ENCODE measurements at regions not wholly inside any gene's neighbourhood (a gene's known extent, or its start where the extent isn't known, plus 50 kb on each side); places are given as distances from the start of the nearest gene placed in this dataset.

DNA sequence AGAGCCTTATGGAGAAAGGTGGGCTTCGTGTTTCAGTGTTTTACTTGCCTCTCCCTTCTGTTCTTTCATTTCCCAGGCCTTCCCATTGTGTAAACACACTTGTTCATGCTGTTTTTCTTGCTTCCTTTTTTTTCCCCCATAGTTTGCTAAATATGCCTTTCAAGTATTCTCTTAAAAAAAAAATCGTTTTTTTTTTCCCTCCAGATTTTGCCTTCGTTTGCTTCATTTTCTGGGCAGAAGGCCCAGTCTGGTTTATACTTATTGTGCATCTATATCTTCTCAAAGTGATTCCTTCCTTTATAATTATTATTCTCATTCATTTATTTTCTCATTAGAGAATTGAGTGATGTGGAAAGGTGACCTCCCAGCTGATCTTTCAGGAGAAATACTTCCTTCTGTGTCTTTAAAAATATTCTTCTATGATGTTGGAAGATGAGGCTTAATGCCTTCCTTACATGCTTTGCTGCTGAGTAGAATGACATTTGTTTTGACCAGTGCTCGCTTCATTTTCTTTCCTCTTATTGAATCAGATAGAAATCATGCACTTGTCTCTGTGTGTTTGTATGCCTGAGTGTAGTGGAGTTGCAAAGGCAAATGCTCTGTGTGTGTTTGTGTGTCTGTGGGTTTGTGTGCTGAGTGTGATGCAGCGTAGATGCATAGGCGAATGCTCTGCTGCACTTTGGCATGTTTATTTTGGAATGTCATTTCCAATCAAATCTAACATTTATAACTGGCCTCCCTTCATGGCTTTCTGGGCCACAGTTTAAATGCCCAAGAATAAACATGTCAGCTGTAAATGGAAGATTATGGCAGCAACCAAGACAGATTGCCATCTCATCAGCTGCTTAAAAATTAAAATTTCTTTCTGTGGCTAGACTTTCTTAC is 591.4 kb downstream of the FGF9 start:
- DNase-seq (ENCODE audit: low read depth in 2 of 3, low spot score in 2 of 3) = no peak

DNA sequence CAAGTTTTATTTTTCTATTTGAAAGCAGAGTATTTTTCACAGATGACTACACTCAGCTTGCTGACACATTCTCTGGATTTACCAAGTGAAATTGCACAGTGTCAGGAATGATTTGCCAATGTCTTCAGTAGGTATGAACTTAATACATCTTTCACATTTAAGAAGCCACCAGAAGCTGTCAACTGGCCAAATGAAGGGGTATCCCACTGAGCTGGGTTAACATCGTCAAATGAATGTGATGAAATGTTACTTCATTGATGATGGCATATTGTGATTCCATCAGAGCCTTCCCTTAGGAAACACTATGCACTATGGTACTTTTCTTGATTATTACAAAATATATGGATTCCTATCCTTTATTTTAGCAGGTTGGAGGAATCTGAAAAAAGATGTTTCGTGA is 592.3 kb downstream of the FGF9 start:
- DNase-seq (ENCODE audit: low read depth in 2 of 3, low spot score in 2 of 3) = no peak

GRCh38 chr13:22265563-22265962 is 594.7 kb downstream of the FGF9 start:
- no peak for DNase-seq (ENCODE audit: low read depth in 2 of 3, low spot score in 2 of 3)

DNA sequence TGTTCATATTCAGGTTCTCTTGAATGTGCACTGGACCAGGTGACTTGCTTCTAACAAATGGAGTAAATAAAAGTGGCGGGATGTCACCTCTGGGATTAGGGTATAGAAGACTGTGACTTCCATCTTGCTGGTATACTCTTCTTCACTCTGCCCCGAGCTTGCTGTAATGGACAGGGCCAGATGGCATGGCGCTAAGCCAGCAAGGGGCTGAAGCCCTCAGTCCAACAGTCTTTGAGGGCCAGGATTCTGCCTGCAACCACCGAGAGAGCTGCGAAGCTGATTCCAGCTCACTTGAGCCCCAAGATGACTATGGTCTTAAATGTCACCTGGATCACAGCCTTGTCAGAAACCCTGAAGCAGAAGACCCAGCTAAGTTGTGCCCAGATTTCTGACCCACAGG is 600.0 kb downstream of the FGF9 start:
- no peak for DNase-seq (ENCODE audit: low read depth in 2 of 3, low spot score in 2 of 3)

GRCh38 chr13:22271903-22272302 is 601.0 kb downstream of the FGF9 start:
- no peak for DNase-seq (ENCODE audit: low read depth in 2 of 3, low spot score in 2 of 3)

GRCh38 chr13:22275393-22275792 is 604.5 kb downstream of the FGF9 start:
- DNase-seq (ENCODE audit: low read depth in 2 of 3, low spot score in 2 of 3) = no peak

DNA sequence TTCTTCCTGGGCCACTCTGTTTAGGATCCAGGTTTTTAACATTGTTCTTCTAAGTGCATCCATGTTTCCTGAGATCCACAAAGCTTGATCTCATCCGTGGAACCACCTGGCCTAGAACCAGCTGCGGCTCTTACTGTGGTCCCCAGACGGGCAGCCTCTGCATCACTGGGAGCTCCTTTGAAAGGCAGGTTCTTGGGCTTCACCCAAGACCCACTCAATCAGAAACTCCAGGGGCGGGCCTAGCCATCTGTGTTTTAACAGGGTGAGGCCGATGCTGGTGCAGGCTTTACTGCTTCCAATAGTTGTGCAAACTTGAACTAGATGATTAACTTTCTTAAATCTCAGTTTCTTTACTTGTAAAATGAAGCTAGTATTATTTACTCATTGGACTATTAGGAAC is 605.7 kb downstream of the FGF9 start:
- no peak for DNase-seq (ENCODE audit: low read depth in 2 of 3, low spot score in 2 of 3)

- peak; percentile 22 to 85 (median 56) for DNase-seq (ENCODE audit: low read depth in 2 of 3, low spot score in 2 of 3)
Observed at GRCh38 chr13:22278336-22278929, 607.6 kb downstream of the FGF9 start.

GRCh38 chr13:22285867-22286266 is 615.0 kb downstream of the FGF9 start:
- peak in 1 of 3 donors; percentile 0 for DNase-seq (ENCODE audit: low read depth in 2 of 3, low spot score in 2 of 3)

- DNase-seq (ENCODE audit: low read depth in 2 of 3, low spot score in 2 of 3) = no peak
Observed at GRCh38 chr13:22286338-22286737, 615.5 kb downstream of the FGF9 start.

- no peak for DNase-seq (ENCODE audit: low read depth in 2 of 3, low spot score in 2 of 3)
Observed at GRCh38 chr13:22287343-22287920, 616.6 kb downstream of the FGF9 start.

- no peak for DNase-seq (ENCODE audit: low read depth in 2 of 3, low spot score in 2 of 3)
Observed at GRCh38 chr13:22288496-22288895, 617.6 kb downstream of the FGF9 start.

GRCh38 chr13:22289711-22290110 is 618.8 kb downstream of the FGF9 start:
- no peak for DNase-seq (ENCODE audit: low read depth in 2 of 3, low spot score in 2 of 3)

DNA sequence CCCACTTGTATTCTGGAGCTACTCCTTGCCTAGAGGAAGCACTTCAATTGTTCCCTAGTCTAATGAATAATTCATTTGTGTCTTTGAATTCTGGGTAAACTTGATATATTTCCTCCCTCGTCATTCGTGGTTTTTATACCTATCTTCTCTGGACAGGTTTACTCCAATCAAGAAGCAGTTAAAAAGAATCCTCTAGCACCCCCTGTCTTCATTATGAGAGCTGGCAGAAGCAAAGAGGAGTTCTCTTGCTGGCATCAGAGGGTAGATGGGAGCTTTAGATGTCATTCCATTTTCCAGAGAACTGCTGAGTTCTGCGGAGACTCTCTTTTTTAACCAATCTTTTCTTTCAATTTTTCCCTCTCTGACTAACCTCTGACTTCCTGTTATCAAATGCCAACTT is 627.7 kb downstream of the FGF9 start:
- DNase-seq (ENCODE audit: low read depth in 2 of 3, low spot score in 2 of 3) = peak in 1 of 3 donors; percentile 2

DNA sequence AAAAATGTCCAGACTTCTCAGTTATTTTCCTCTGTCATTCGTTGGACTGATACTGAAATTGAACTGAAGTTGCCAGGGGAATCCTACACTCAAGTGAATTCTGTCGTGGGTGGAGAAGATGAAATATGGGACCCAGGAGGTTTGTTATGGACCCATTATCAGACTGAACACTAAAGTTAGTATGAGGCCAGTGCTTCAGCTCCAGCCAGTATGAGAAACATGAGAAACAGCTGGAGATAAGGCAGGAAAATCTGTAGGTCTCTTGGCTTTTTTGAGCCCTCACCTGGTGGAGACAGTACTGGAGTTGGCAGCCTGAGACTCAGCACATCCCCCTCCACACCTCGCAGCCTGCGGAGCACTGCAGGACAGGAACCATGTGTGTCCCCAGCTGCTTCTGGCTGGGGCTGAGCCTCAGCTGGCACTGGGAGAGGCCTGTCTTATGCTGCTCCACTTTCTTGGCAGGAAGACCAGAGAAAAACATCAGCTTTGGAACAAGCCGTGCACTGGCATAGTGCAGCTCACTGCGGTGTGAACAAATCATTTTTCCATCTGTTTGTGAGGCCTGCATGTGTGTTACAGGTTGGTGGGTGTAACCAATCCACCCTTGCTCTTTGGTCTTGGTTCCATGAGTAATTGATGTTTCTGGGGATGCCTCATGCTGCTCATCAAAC is 641.0 kb downstream of the FGF9 start:
- no peak for DNase-seq (ENCODE audit: low read depth in 2 of 3, low spot score in 2 of 3)

DNA sequence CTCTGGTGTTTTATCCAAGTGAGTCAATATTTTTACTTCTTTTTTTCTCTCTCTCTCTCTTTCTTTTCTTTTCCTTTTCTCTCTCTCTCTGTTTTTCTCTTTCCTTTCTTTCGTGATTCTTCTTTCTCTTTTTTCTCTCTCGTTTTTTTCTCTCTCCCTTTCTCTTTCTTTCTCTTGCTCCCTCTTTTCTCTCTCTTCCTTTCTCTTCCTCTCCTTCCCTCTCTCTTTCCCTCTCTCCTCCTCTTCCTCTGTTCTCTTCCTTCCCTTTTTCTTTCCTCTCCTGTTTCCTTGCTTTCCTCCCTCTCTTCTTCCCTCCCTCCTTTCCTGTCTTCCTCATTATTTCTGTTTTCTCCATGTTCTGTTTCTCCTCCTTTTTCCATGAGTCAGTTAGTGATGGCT is 641.5 kb downstream of the FGF9 start:
- DNase-seq (ENCODE audit: low read depth in 2 of 3, low spot score in 2 of 3) = no peak

DNA sequence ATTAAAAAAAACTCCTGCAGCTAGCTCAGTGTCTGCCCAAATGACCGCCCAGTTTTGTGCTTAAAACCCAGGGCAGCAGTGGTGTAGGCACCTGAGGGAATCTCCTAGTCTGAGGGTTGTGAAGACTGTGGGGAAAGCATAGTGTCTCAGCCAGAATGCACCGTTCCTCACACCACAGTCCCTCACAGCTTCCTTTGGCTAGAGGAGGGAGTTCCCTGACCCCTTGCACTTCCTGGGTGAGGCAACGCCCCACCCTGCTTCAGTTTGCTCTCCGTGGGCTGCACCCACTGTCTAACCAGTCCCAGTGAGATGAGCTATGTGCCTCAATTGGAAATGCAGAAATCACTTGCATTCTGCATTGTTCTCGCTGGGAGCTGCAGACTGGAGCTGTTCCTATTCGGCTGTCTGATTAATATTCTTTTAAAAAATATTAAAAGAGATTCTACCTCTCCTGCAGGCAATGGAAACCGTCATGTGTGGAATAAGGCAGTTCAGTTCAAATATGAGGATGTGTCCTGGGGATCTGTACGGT is 645.7 kb downstream of the FGF9 start:
- DNase-seq (ENCODE audit: low read depth in 2 of 3, low spot score in 2 of 3) = no peak

DNA sequence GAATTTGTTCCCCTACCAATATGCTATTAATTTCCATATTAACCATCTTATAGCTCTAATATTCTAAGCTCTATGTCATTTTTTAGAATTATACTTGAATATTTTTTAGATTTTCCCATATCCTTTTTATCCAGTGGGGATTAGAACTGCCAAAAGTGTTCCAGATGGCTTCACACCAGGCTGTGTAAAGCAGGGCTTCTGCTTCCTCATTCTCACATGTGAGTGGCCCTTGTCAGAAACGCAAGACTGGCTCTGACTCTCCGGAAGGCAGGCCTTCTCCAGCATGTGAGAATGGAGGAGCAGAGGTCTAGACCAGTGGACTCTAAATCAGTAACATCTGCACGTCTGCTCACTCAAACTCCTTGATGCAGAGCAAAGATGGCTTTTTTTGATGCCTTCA is 650.1 kb downstream of the FGF9 start:
- DNase-seq (ENCODE audit: low read depth in 2 of 3, low spot score in 2 of 3) = no peak

DNA sequence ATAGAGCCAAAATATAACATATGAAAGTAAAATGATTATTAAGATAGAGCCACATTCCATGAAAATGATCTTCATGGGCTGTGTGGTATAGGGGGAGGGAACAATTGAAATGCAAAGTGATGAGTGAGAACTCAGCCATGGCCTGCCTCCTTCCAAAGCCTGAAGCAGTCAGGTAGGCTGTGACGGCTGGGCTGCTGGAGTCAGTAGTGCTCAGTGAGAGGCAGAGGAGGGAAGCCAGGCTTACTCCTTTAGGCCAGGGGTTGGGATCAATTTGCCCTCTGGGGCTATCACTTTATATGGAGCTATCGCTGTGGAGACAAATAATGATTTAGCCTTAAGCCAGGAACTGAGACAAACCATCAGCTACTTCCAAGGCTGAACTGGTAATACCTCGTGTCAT is 654.9 kb downstream of the FGF9 start:
- DNase-seq (ENCODE audit: low read depth in 2 of 3, low spot score in 2 of 3) = no peak

- no peak for DNase-seq (ENCODE audit: low read depth in 2 of 3, low spot score in 2 of 3)
Observed at GRCh38 chr13:22332416-22332815, 661.5 kb downstream of the FGF9 start.

GRCh38 chr13:22336460-22336859 is 665.6 kb downstream of the FGF9 start:
- DNase-seq (ENCODE audit: low read depth in 2 of 3, low spot score in 2 of 3) = no peak
